RWPE2 (cell line): ENCODE measurements at regions not wholly inside any gene's neighbourhood (a gene's known extent, or its start where the extent isn't known, plus 50 kb on each side); places are given as distances from the start of the nearest gene placed in this dataset.

ENCODE experiments used
- ATAC-seq: fragments of 200-7000 bp; cut with Tn5 transposase; 3 replicates; pipeline ENCODE4 v1.9.1; 2021; ENCODE audit warnings: low read depth
- DNase-seq: peaks from one replicate; pipeline ENCODE4 v3.0.0-alpha.2; 2020; ENCODE audit warnings: low spot score
- H3K27ac ChIP-seq: fragments of 450-650 bp; 2 replicates; pipeline ENCODE4 v1.5.1; 2017; ENCODE audit warnings: mild to moderate bottlenecking; ENCODE audit not compliant: poor library complexity, severe bottlenecking
- H3K27me3 ChIP-seq: fragments of 250-450 bp; sonication (Bioruptor Pico); 2 replicates; pipeline ENCODE4 v1.5.1; 2021; ENCODE audit warnings: mild to moderate bottlenecking, moderate library complexity; ENCODE audit not compliant: insufficient read depth, poor library complexity, severe bottlenecking
- H3K36me3 ChIP-seq: fragments of 250-450 bp; sonication (Bioruptor Pico); 2 replicates; pipeline ENCODE4 v1.5.1; 2020; ENCODE audit warnings: low read depth, mild to moderate bottlenecking, moderate library complexity
- H3K4me1 ChIP-seq: fragments of 250-450 bp; sonication (Bioruptor Pico); 2 replicates; pipeline ENCODE4 v1.5.1; 2021; ENCODE audit warnings: mild to moderate bottlenecking, moderate library complexity; ENCODE audit not compliant: insufficient read depth, poor library complexity, severe bottlenecking
- H3K4me3 ChIP-seq: fragments of 250-450 bp; sonication (Bioruptor Pico); 2 replicates; pipeline ENCODE4 v1.5.1; 2021; ENCODE audit warnings: mild to moderate bottlenecking, moderate library complexity; ENCODE audit not compliant: severe bottlenecking
- H3K9me3 ChIP-seq: fragments of 250-450 bp; sonication (Bioruptor Pico); 2 replicates; pipeline ENCODE4 v1.5.1; 2021; ENCODE audit warnings: mild to moderate bottlenecking, moderate library complexity; ENCODE audit not compliant: severe bottlenecking
- CTCF ChIP-seq: fragments of 450-650 bp; IDR thresholded peaks from one replicate; pipeline ENCODE4 v1.5.1; 2017; ENCODE audit warnings: mild to moderate bottlenecking, moderate library complexity; ENCODE audit not compliant: poor library complexity, severe bottlenecking

GRCh38 chr14:101331141-101331525 is 230.2 kb upstream of the DIO3 start:
- Histone ChIP-seq H3K9me3 (no peaks in the 10 kb centered on the region), H3K36me3 (no peaks in the 10 kb centered on the region), H3K27ac (no peak overlapping the region), H3K4me3 (no peak overlapping the region), H3K4me1 (no peaks in the 10 kb centered on the region), H3K27me3 (peaks cover 17% of the 10 kb centered on the region)
- DNase-seq: no peak
- no peak for ATAC-seq
- TF ChIP-seq CTCF: no peak

- no peak for TF ChIP-seq CTCF
- Histone ChIP-seq H3K9me3 (no peaks in the 10 kb centered on the region), H3K27ac (no peak overlapping the region), H3K36me3 (no peaks in the 10 kb centered on the region), H3K27me3 (peaks cover 23% of the 10 kb centered on the region), H3K4me3 (no peak overlapping the region), H3K4me1 (no peaks in the 10 kb centered on the region)
- ATAC-seq (no peak), DNase-seq (no peak)
Measured at GRCh38 chr14:101331661-101332169, 229.6 kb upstream of the DIO3 start.

- no peak for TF ChIP-seq CTCF
- no peak for ATAC-seq
- Histone ChIP-seq H3K4me1 (no peaks in the 10 kb centered on the region), H3K27ac (no peak overlapping the region), H3K36me3 (no peaks in the 10 kb centered on the region), H3K9me3 (no peaks in the 10 kb centered on the region), H3K27me3 (peaks cover 27% of the 10 kb centered on the region), H3K4me3 (no peak overlapping the region)
- no peak for DNase-seq
Measured at GRCh38 chr14:101332281-101332680, 229.0 kb upstream of the DIO3 start.

GRCh38 chr14:101333335-101334280 is 227.7 kb upstream of the DIO3 start:
- H3K9me3 ChIP-seq: no peaks in the 10 kb centered on the region
- ATAC-seq (no peak), DNase-seq (no peak)
- H3K4me3 ChIP-seq: no peak overlapping the region
- TF ChIP-seq CTCF: no peak
- peaks cover 39% of the 10 kb centered on the region for H3K27me3 ChIP-seq
- H3K36me3 ChIP-seq: no peaks in the 10 kb centered on the region
- no peak overlapping the region for H3K27ac ChIP-seq
- no peaks in the 10 kb centered on the region for H3K4me1 ChIP-seq

GRCh38 chr14:101334656-101335055 is 226.6 kb upstream of the DIO3 start:
- Histone ChIP-seq H3K27ac (no peak overlapping the region), H3K27me3 (peaks cover 39% of the 10 kb centered on the region), H3K4me1 (no peaks in the 10 kb centered on the region), H3K36me3 (no peaks in the 10 kb centered on the region), H3K4me3 (no peak overlapping the region), H3K9me3 (no peaks in the 10 kb centered on the region)
- DNase-seq (no peak), ATAC-seq (no peak)
- TF ChIP-seq CTCF: no peak
